Medulla oblongata (tissue), 1 donor: ENCODE measurements at regions not wholly inside any gene's neighbourhood (a gene's known extent, or its start where the extent isn't known, plus 50 kb on each side); places are given as distances from the start of the nearest gene placed in this dataset.
A peak's percentile ranks its signal among the peaks of the same experiment; 100 is the strongest.

Experiments used
- DNase-seq: peaks from one replicate; pipeline ENCODE4 v3.0.0-alpha.2; 2015; ENCODE audit errors: extremely low spot score

DNA sequence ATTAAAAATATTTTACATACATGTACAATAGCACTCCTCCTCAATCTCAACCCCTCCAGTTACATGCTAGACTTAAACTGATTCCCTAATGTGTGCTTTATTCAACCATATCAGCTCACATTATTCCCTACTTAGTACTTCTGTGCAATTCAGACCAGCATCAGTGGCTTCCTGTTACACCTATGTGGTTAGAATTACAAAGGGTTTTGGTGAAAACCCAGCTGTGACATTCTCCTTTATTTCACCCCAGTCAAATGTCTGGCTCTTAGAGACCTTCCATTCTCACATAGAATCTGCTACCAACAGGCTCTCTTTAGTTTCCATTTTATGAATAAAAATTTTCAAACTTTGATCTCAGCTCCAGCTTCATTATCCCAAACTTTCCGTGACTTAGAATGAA lies 85.2 kb upstream of the SLC7A11 start:
- DNase-seq, result no peak

DNA sequence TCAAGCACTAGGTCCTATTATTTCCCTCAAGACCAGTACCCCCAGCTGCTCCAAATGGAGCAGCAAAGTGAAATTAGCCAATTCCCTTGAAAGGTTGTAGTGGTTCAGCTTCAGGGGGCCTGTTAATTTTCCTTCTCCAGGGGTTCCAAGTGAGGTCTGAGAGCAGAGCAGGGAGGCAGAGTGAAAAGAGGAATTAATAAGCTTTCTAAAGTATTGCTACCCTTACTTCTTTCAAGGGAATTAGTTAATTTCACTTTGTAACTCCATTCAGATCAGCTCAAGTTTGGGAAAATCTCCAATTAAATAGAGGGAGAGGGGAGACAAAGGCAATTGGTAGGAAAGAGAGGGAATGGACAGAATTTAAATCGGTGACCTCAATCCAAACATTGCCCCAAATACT lies 78.7 kb upstream of the SLC7A11 start:
- DNase-seq, result peak; percentile 49

DNA sequence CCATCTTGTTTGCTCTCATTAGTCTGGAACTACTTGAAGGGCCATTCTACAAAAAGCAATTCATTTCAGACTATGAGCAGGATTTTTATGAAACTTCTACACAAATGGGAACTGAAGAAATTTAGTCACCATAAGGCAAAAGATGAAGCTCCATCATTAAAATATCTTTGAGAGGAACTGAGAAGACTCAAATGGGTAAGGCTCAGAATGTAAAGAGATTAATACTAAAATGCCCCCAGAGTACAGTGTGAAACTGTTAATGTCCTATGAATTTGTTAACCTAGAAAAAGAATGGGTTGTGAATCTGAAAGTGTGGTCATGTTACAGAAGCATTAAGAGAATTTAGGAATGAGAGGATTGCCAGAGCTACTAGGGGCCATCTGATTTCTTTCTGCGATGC lies 77.9 kb upstream of the SLC7A11 start:
- no peak for DNase-seq

DNA sequence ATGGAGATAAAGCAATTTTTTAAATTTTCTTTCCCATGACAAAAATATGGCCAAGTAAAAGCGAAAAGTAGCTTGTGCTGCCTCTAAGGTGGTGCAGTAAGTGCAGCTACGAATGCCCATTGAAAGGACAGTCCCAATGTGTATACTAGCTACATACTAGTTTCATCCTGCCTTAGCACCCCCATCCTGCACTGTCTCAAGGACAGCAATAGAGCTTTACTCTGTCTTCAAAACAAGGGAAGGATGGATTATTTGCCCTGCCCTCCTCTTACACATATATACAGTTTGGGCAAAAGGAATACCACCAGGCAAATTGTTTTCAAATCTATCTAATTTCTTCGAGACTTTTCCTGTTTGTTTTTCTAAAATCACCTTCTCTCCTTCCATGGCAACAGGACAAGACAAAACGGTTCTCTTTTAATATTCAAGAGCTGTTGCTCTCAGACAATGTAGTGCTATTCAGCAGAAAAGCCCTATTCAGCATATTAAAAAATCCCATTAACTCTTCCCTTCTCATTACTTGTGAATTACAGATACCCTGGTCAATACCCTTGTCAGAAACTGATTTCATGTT lies 75.1 kb upstream of the SLC7A11 start:
- DNase-seq, result peak; percentile 46

DNA sequence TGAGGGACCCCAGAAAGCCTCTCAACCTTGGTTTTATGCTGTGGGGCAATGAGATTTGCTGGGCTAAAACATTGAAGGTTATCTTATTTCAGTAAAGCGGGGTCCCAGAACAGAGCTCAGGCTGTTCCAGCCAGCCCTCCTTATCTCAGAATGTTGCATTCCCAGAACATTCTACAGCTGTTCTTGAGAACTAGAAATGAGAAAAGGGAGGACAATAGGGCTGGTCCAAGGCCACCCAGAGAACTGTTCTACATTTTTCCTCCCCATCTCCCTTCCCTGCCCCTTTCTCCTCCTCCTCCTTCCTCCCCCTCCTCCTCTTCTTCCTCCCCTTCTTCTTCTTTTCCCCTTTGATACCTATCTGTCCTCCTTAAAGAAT lies 70.4 kb upstream of the SLC7A11 start:
- no peak for DNase-seq

DNA sequence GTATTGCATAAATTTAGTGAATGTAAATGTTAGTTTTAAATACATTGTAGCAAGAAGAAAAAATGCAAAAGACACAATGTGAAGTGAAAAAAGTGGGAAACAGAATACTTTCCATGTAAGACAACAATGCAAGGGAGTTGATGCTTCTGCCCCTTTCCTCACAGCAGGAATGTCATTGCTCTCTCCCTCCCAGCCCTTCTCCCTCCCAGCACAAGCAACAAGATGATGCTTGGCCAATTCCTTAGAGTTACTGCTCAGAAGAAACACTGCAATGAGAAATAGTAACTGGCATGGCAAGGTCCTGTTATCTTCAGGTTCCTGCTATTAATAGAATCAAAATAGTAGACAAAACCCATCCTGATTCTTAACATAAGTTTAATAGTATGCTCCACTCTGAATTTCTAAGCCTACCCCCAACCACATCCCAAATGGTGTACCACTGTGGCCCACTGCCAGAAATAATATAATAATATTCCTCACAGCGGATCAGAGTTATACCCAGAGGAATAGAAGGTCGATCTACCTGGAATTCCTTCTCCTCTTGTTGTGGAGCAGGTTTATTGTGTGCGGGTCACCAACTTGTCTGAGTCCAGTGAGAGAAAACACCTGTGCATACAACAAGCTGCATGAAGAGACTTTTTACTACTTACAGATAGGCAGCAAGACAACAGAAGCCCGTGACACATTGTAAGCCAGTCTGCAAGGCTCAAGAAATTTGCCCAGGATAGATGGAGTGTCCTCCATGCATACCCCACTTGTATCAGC lies 69.8 kb upstream of the SLC7A11 start:
- DNase-seq, result no peak

DNA sequence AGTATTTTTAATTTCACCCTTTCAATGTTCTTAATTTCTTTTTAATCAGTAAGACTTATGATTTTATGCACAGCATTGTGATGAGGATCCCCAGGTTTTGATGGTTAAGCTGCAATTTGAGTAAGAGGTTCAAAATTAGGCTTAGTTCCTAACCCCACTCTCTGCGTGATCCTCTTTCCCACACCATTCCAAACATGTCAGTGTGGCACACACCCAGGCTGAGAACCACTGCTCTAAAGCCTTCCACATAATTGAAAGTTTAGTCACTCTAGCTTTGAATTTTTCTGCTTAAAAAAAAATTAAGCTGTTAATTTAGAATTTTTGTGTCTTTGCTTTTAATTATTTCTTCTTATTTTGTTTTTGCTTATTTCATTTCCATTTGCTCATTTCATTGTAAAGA lies 68.8 kb upstream of the SLC7A11 start:
- no peak for DNase-seq

DNA sequence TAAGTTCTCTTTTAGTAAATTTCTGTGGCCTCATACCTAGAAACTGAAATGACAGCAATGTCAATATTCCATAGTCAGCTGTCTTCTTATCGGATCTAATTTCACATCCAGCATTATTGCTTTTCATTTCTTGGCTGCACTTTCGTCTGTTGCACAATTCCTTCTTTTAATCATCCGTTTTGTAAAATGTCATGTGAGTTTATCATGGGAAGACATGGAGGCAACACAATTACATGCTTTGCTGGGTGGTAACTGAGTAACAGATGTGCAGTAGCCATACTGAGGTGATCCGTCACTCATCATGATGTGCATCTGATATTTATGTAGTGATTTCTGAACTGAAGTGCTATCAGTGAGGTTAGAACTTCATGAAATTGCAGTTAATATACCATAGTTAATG lies 68.3 kb upstream of the SLC7A11 start:
- no peak for DNase-seq

DNA sequence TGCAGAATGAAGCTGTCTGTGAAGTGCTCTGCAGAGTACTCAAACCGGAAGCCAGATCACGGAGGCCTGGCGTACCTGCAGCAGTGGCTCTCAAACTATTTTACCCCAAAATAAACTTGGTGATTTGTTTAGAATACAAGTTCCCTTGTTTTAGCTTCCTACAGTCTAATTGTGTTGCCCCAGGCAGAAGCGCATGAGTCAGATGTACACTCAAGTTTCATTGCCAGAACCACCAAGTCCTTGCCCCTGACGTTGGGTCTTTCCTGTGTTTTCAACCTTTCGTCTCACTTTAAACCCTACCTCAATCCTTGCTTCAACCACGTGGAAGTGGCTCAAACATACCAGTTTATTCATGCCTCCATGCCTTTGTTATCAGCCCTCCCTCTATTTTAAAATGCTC lies 66.2 kb upstream of the SLC7A11 start:
- no peak for DNase-seq

DNA sequence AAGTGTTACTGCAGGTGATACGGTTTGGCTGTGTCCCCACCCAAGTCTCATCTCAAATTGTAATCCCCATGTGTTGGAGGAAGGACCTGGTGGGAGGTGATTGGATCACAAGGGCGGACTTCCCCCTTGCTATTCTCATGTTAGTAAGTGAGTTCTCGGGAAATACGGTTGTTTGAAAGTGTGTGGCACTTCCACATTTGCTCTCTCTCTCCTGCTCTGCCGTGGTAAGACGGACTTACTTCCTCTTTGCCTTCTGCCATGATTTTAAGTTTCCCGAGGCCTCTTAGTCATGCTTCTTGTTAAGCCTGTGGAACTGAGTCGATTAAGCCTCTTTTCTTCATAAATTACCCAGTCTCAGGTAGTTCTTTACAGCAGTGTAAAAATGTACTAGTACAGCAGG lies 65.2 kb upstream of the SLC7A11 start:
- no peak for DNase-seq

DNA sequence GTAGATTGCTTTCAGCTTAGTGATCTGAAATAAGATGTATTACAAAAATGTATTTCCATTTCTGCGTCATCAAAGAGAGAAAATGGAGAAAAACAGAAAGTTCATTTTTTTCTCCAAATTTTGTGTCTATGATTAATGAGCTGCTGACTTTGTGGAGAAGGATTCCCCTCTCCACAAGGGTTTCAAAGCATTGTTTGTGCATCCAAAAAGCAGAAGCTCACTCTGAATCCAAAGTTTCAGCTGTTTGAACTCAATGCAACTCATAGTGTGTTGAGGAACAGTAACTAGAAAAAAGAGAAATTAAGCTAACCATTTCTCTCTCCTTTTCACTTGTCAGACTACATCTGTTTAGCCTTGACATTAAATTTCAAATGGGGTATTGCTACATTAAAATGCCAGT lies 62.9 kb upstream of the SLC7A11 start:
- no peak for DNase-seq

DNA sequence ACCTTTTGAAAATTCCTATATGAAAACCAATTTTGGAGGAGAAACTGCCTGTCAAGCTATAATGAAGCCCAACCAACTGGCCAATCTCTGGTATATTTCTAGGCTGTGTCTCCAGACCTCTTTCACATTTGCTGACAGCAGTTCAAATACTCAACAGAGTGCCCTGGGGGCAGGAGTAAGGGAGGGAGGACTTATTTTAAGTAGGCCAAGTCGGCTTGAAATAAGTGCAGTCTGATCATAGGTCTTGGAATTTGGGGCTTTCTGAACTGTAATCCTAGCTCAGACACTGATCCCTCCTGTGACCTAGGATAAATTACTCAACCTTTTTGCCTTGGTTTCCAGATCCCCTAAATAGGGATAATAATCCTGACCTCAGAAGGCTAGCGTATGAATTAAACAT lies 59.4 kb upstream of the SLC7A11 start:
- no peak for DNase-seq

DNA sequence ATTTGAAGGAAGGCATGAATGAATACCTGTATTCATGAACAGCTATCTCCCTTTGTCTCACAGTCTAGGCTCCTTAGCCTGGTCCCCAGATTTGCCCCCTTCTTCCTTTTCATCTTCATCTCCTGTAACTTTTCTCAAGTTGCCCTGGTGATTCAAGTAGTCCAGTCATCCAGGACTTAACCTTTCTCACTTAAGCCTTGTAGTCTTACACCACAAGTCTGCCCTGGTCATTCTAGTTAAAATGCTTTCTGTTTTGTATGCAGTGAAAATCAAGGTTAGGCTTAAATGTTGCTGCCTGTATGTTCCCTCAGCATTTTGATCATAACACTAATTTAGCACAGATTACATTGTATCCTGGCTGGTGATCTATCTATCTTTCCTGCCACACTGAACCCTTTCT lies 58.5 kb upstream of the SLC7A11 start:
- DNase-seq, result no peak

DNA sequence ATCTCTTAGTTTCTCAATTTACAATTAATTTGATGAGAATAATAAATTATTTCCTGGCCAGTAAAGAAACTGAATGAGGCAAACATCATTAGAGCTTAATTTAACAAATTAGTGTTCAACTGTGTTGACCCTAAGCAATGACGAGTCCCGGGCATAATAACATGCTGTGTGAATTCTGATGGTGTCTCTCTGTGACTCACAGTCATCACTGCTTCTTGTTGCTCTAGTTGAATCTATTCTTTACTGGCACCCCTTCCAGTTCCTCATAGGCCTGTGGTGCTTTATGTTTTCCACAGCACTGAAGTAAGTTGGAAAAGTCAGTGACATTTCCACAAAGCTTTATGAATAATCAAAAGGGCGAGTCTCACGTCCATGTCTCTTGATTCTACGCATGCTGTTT lies 57.7 kb upstream of the SLC7A11 start:
- no peak for DNase-seq

DNA sequence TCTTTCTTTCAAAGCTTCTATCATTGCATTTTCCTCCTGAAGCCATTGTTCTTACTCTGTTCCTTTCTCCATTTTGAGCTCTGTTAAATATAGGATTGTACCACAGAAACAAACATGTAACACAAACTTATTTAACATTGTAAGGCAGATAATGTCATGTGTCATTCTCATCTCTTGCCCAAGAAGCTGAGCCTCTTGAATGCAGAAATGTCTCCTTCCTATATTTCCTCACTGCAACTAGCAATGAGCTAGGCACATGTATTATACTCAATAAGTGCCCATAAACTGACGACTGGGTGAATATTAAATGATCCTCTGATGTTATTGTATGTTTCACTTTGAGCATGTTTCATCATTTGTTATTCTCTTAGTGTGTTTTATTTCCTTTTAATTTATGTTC lies 56.7 kb upstream of the SLC7A11 start:
- DNase-seq, result no peak

DNA sequence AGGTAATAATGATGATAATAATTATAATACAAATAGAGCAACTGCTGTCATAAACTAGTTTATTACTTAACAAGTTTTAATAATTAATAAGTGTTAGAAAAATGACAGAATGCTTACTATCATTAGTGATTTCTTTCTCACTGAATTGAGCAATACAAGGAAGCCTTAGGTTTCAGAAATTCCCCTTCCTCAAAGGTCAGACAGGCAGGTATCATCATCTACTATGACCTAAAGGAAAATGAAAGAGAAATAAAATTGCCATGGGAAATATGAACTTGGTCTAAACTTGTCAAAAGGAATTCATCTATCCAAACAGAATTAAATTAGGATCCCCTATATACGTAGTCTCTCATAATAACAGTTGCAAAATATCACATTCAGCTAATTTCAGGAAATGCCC lies 56.3 kb upstream of the SLC7A11 start:
- no peak for DNase-seq

DNA sequence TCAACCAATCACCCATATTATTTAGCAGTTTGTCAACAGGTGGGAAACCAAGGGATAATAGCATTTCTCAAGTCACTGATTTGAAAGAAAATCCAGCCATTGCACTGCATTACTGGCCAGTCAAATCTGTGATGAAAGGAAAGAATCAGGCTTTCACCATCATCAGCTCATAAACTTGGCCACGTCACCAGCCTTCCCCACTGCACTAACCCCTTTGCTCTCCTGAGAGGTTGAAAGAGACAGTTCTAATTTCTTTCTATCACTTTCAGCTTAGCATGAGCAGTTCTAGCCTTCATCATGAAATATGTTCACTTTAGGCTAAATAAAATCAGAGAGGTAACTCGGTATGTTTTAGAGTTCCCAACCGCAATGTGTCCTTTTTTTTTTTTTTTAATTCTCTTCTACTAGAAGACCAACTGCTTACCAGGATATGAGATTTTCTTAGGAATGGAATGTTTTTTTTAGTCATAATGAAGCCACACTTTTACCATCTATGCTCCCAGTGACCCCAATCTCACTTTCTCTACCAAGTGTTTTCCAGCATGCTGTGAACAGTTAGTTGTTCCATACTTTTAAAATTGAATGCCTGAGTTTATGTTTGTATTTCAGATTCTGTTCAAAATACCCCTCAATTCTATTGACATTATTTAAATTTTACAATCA lies 55.7 kb upstream of the SLC7A11 start:
- DNase-seq, result no peak

DNA sequence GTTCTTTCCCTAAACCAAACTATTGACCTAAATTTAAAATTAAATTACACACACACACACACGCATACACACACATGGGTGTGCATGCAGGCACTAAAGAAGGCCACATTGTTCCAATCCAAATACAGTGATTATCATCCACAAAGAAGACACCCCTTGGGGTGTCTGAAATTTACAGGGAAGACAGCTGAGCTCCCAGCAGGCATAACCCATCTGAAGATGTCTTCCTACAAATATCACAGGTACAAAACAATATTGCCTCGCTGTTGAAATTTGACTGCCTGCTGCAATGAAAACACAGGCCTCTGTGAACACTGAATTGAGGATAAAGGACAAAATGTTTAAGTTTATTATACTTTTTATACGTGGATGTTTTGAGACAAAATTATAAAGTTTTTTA lies 50.2 kb upstream of the SLC7A11 start:
- no peak for DNase-seq
